VCaP (cell line): ENCODE measurements at regions not wholly inside any gene's neighbourhood (a gene's known extent, or its start where the extent isn't known, plus 50 kb on each side); places are given as distances from the start of the nearest gene placed in this dataset.
A peak's percentile ranks its signal among the peaks of the same experiment; 100 is the strongest.

Source experiments
- H3K27ac ChIP-seq: fragments of 450-650 bp; 2 replicates; pipeline ENCODE4 v1.5.1; 2017
- TF ChIP-seq, protein P1 (sequence below): fragments of 450-650 bp; conservative IDR thresholded peaks from 2 replicates; pipeline ENCODE4 v1.5.1; 2017; ENCODE audit warnings: mild to moderate bottlenecking, moderate library complexity

- TF ChIP-seq, protein P1, sequence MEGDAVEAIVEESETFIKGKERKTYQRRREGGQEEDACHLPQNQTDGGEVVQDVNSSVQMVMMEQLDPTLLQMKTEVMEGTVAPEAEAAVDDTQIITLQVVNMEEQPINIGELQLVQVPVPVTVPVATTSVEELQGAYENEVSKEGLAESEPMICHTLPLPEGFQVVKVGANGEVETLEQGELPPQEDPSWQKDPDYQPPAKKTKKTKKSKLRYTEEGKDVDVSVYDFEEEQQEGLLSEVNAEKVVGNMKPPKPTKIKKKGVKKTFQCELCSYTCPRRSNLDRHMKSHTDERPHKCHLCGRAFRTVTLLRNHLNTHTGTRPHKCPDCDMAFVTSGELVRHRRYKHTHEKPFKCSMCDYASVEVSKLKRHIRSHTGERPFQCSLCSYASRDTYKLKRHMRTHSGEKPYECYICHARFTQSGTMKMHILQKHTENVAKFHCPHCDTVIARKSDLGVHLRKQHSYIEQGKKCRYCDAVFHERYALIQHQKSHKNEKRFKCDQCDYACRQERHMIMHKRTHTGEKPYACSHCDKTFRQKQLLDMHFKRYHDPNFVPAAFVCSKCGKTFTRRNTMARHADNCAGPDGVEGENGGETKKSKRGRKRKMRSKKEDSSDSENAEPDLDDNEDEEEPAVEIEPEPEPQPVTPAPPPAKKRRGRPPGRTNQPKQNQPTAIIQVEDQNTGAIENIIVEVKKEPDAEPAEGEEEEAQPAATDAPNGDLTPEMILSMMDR: no peak
- no peak overlapping the region for H3K27ac ChIP-seq
These were observed 56.2 kb upstream of the CCDC85A start for GRCh38 chr2:56127463-56128152.

DNA sequence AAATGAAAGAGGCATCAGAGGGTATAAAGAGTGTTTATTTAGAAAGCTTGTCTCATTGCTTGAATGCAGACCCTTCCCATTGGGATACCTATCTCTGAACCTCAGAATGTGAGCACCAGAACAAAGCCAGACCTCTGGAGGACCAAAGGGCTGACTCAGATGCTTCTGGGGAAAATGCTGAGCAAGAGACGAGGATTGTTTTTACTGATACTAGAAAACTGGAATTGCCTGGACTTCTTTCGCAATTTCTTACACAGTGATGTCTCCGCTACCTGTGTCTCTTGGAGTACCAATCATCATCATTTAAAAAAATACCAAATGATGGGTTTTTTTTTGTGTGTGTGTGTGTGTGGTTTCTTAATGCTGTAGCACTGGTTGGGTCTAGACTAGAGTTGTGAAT, 55.6 kb upstream of the CCDC85A start:
- H3K27ac ChIP-seq: no peak overlapping the region
- TF ChIP-seq, protein P1: no peak

- H3K27ac ChIP-seq: no peak overlapping the region
- TF ChIP-seq, protein P1: peak; percentile 87
These were observed 53.2 kb upstream of the CCDC85A start for GRCh38 chr2:56130463-56131070.

GRCh38 chr2:56132138-56132537, 51.7 kb upstream of the CCDC85A start:
- TF ChIP-seq, protein P1: peak; percentile 81
- no peak overlapping the region for H3K27ac ChIP-seq

DNA sequence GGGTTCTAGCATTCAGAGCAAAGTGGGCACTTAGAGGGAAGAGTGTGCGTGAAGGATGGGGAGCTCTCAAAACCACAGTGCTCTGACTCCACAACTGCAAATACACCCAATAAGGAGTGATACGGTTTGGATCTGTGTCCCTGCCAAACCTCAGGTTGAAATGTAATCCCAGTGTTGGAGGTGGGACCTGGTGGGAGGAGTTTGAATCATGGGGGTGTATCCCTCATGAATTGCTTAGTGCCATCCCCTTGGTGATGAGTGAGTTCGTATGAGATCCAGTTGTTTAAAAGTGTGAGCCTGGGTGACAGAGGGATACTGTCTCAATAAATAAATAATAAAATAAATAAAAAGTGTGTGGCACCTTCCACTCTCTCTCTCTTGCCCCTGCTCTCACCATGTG, 50.3 kb upstream of the CCDC85A start:
- TF ChIP-seq, protein P1: no peak

GRCh38 chr2:56133931-56134629, 49.7 kb upstream of the CCDC85A start:
- no peak overlapping the region for H3K27ac ChIP-seq
- TF ChIP-seq, protein P1: no peak

More for the DNA sequence above, 50.3 kb upstream of the CCDC85A start:
- H3K27ac ChIP-seq: no peak overlapping the region
